GM23338 (cell line): ENCODE measurements at regions not wholly inside any gene's neighbourhood (a gene's known extent, or its start where the extent isn't known, plus 50 kb on each side); places are given as distances from the start of the nearest gene placed in this dataset.

Experiments
- ATAC-seq: fragments of 200-7000 bp; cut with Tn5 transposase; 3 replicates; pipeline ENCODE4 v1.9.1; 2020
- DNase-seq: peaks from one replicate; pipeline ENCODE4 v3.0.0-alpha.2; 2015; ENCODE audit warnings: low spot score
- H2AFZ ChIP-seq: fragments of 200-600 bp; sonication (generic); 2 replicates; pipeline ENCODE4 v1.8.0; 2016; ENCODE audit warnings: antibody characterized with exemption, mild to moderate bottlenecking, moderate library complexity
- H3F3A ChIP-seq: fragments of 200-600 bp; sonication (generic); replicated peaks from 2 replicates; pipeline ENCODE4 v1.8.0; 2017; ENCODE audit warnings: antibody characterized with exemption, mixed run types, low read depth
- H3K27ac ChIP-seq: fragments of 200-600 bp; sonication (generic); 2 replicates; pipeline ENCODE4 v1.6.1; 2016; ENCODE audit warnings: low read depth
- H3K27me3 ChIP-seq: fragments of 200-600 bp; sonication (generic); 2 replicates; pipeline ENCODE4 v1.8.0; 2016; ENCODE audit warnings: mild to moderate bottlenecking, mixed run types, moderate library complexity; ENCODE audit not compliant: insufficient read depth
- H3K36me3 ChIP-seq: fragments of 200-600 bp; sonication (generic); 2 replicates; pipeline ENCODE4 v1.8.0; 2016; ENCODE audit warnings: mild to moderate bottlenecking; ENCODE audit not compliant: insufficient read depth
- H3K4me1 ChIP-seq: fragments of 200-600 bp; sonication (generic); 2 replicates; pipeline ENCODE4 v1.8.0; 2016; ENCODE audit warnings: mild to moderate bottlenecking, moderate library complexity; ENCODE audit not compliant: insufficient read depth
- H3K4me2 ChIP-seq: fragments of 200-600 bp; sonication (generic); 2 replicates; pipeline ENCODE4 v1.7.1; 2017; ENCODE audit warnings: mixed run types
- H3K4me3 ChIP-seq: fragments of 200-600 bp; sonication (generic); 2 replicates; pipeline ENCODE4 v1.6.1; 2016; ENCODE audit warnings: mixed run types
- H3K79me2 ChIP-seq: fragments of 200-600 bp; sonication (generic); replicated peaks from 2 replicates; pipeline ENCODE4 v1.8.0; 2017; ENCODE audit warnings: mild to moderate bottlenecking; ENCODE audit not compliant: insufficient read depth
- H3K9me2 ChIP-seq: fragments of 200-600 bp; sonication (generic); 2 replicates; pipeline ENCODE4 v1.8.0; 2017; ENCODE audit not compliant: insufficient read depth
- H4K20me1 ChIP-seq: fragments of 200-600 bp; sonication (generic); replicated peaks from 2 replicates; pipeline ENCODE4 v1.8.0; 2017; ENCODE audit warnings: mild to moderate bottlenecking; ENCODE audit not compliant: insufficient read depth
- H3K27ac Mint-ChIP-seq: 2 replicates; pipeline ENCODE4 v1.8.0; 2020; ENCODE audit warnings: inconsistent platforms, mild to moderate bottlenecking, moderate library complexity, mixed read lengths
- H3K27me3 Mint-ChIP-seq: 3 replicates; pipeline ENCODE4 v1.8.0; 2022; ENCODE audit warnings: low read depth, mild to moderate bottlenecking, moderate library complexity, mixed read lengths, inconsistent platforms; ENCODE audit not compliant: insufficient read depth, poor library complexity
- H3K36me3 Mint-ChIP-seq: 3 replicates; pipeline ENCODE4 v1.8.0; 2021; ENCODE audit warnings: low read depth, mild to moderate bottlenecking, inconsistent platforms, moderate library complexity, mixed read lengths
- H3K4me1 Mint-ChIP-seq: 3 replicates; pipeline ENCODE4 v1.8.0; 2020; ENCODE audit warnings: mild to moderate bottlenecking, inconsistent platforms, mixed read lengths
- H3K4me3 Mint-ChIP-seq: 3 replicates; pipeline ENCODE4 v1.8.0; 2021; ENCODE audit warnings: moderate library complexity, mild to moderate bottlenecking, inconsistent platforms, mixed read lengths
- H3K9me3 Mint-ChIP-seq: 3 replicates; pipeline ENCODE4 v1.8.0; 2020; ENCODE audit warnings: moderate library complexity, mild to moderate bottlenecking, inconsistent platforms, mixed read lengths
- CREB1 ChIP-seq: fragments of 250-450 bp; sonication (Bioruptor Pico); IDR thresholded peaks from 2 replicates; pipeline ENCODE4 v1.5.0; 2020; ENCODE audit warnings: low read depth, mild to moderate bottlenecking, moderate library complexity
- EZH2 ChIP-seq: fragments of 200-600 bp; sonication (generic); IDR thresholded peaks from one replicate; pipeline ENCODE4 v1.8.0; 2017; ENCODE audit warnings: antibody characterized with exemption, mild to moderate bottlenecking, low read depth; ENCODE audit not compliant: unreplicated experiment
- EZH2phosphoT487 ChIP-seq: fragments of 200-600 bp; sonication (generic); IDR thresholded peaks from one replicate; pipeline ENCODE4 v1.8.1; 2018; ENCODE audit warnings: antibody characterized with exemption; ENCODE audit not compliant: unreplicated experiment
- JUNB ChIP-seq: IDR thresholded peaks from one replicate; pipeline ENCODE4 v1.6.1; 2016; ENCODE audit warnings: antibody characterized with exemption; ENCODE audit not compliant: unreplicated experiment
- NANOG ChIP-seq: IDR thresholded peaks from 2 replicates; pipeline ENCODE4 v1.6.1; 2016; ENCODE audit warnings: antibody characterized with exemption, borderline replicate concordance
- POLR2AphosphoS5 ChIP-seq: IDR thresholded peaks from 2 replicates; pipeline ENCODE4 v1.6.1; 2016; ENCODE audit warnings: antibody characterized with exemption, low read depth
- STAT1 ChIP-seq: IDR thresholded peaks from one replicate; pipeline ENCODE4 v1.6.1; 2016; ENCODE audit warnings: antibody characterized with exemption; ENCODE audit not compliant: unreplicated experiment
- ZNF114 ChIP-seq: fragments of 250-450 bp; sonication (Bioruptor Pico); IDR thresholded peaks from 2 replicates; pipeline ENCODE4 v1.5.0; 2020; ENCODE audit warnings: mild to moderate bottlenecking, moderate library complexity
- ZNF331 ChIP-seq: fragments of 250-450 bp; sonication (Bioruptor Pico); IDR thresholded peaks from 2 replicates; pipeline ENCODE4 v1.5.0; 2020; ENCODE audit warnings: low read depth, mild to moderate bottlenecking, moderate library complexity
- TF ChIP-seq, protein P1 (sequence below): IDR thresholded peaks from 2 replicates; pipeline ENCODE4 v1.6.1; 2016; ENCODE audit warnings: antibody characterized with exemption
- TF ChIP-seq, protein P2 (sequence below): IDR thresholded peaks from one replicate; pipeline ENCODE4 v1.6.1; 2018; ENCODE audit warnings: antibody characterized with exemption; ENCODE audit not compliant: unreplicated experiment
- TF ChIP-seq, protein P3 (sequence below), 2 experiments: fragments of 200-600 bp in 1 of 2; sonication (generic) in 1 of 2; conservative IDR thresholded peaks; 2 replicates each; pipeline versions ENCODE4 v1.5.1 to v1.6.1; 2016 to 2017; ENCODE audit warnings: antibody characterized with exemption in 2 of 2, low read depth in 2 of 2, mild to moderate bottlenecking in 2 of 2, moderate library complexity in 1 of 2

DNA sequence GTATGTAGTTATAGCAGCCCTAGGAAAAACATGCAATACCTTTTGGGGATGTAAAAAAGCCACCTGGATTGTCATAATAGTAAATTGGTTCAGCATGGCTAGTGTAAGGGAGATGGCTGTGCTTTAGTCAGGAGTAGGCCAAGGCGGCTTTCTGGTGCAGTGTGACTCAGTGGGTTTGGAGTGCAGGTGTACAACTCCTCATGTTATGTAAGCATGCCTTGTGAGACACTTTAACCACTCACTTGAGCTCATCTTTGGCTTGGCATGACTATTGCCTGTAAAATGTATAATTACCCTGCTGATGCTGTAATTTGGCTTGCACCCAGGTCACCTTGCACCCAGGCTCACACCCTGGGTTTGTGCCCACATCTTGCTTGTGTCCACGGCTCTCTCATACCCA, 239.2 kb upstream of the GLI3 start:
- H3K4me3 ChIP-seq = no peak overlapping the region
- Mint-ChIP-seq H3K9me3 (no peaks in the 10 kb centered on the region), H3K4me3 (no peak overlapping the region), H3K27ac (no peak overlapping the region), H3K4me1 (peaks cover 10% of the 10 kb centered on the region), H3K27me3 (peaks cover 5% of the 10 kb centered on the region), H3K36me3 (no peaks in the 10 kb centered on the region)
- DNase-seq = no peak
- ATAC-seq = no peak
- H3K9me2 ChIP-seq = peaks cover 13% of the 10 kb centered on the region; the same call in 1 of the 2 replicates
- no peak overlapping the region for H2AFZ ChIP-seq
- peaks cover 8% of the 10 kb centered on the region; the same call in 1 of the 2 replicates for H3K4me1 ChIP-seq
- no peaks in the 10 kb centered on the region for H3K27me3 ChIP-seq
- TF ChIP-seq STAT1 (no peak), JUNB (no peak), NANOG (no peak), EZH2phosphoT487 (no peak), CREB1 (CRISPR knock-in tag) (no peak), ZNF331 (CRISPR knock-in tag) (no peak), EZH2 (no peak), POLR2AphosphoS5 (no peak), ZNF114 (CRISPR knock-in tag) (no peak)
- TF ChIP-seq, protein P1, sequence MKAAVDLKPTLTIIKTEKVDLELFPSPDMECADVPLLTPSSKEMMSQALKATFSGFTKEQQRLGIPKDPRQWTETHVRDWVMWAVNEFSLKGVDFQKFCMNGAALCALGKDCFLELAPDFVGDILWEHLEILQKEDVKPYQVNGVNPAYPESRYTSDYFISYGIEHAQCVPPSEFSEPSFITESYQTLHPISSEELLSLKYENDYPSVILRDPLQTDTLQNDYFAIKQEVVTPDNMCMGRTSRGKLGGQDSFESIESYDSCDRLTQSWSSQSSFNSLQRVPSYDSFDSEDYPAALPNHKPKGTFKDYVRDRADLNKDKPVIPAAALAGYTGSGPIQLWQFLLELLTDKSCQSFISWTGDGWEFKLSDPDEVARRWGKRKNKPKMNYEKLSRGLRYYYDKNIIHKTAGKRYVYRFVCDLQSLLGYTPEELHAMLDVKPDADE = no peak
- TF ChIP-seq, protein P2, sequence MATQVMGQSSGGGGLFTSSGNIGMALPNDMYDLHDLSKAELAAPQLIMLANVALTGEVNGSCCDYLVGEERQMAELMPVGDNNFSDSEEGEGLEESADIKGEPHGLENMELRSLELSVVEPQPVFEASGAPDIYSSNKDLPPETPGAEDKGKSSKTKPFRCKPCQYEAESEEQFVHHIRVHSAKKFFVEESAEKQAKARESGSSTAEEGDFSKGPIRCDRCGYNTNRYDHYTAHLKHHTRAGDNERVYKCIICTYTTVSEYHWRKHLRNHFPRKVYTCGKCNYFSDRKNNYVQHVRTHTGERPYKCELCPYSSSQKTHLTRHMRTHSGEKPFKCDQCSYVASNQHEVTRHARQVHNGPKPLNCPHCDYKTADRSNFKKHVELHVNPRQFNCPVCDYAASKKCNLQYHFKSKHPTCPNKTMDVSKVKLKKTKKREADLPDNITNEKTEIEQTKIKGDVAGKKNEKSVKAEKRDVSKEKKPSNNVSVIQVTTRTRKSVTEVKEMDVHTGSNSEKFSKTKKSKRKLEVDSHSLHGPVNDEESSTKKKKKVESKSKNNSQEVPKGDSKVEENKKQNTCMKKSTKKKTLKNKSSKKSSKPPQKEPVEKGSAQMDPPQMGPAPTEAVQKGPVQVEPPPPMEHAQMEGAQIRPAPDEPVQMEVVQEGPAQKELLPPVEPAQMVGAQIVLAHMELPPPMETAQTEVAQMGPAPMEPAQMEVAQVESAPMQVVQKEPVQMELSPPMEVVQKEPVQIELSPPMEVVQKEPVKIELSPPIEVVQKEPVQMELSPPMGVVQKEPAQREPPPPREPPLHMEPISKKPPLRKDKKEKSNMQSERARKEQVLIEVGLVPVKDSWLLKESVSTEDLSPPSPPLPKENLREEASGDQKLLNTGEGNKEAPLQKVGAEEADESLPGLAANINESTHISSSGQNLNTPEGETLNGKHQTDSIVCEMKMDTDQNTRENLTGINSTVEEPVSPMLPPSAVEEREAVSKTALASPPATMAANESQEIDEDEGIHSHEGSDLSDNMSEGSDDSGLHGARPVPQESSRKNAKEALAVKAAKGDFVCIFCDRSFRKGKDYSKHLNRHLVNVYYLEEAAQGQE = no peak
- TF ChIP-seq, protein P3, sequence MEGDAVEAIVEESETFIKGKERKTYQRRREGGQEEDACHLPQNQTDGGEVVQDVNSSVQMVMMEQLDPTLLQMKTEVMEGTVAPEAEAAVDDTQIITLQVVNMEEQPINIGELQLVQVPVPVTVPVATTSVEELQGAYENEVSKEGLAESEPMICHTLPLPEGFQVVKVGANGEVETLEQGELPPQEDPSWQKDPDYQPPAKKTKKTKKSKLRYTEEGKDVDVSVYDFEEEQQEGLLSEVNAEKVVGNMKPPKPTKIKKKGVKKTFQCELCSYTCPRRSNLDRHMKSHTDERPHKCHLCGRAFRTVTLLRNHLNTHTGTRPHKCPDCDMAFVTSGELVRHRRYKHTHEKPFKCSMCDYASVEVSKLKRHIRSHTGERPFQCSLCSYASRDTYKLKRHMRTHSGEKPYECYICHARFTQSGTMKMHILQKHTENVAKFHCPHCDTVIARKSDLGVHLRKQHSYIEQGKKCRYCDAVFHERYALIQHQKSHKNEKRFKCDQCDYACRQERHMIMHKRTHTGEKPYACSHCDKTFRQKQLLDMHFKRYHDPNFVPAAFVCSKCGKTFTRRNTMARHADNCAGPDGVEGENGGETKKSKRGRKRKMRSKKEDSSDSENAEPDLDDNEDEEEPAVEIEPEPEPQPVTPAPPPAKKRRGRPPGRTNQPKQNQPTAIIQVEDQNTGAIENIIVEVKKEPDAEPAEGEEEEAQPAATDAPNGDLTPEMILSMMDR (conservative IDR thresholded peaks at IDR 0.05; ENCODE audit: low read depth in 2 of 2) = no peak
- H3K79me2 ChIP-seq = no peaks in the 10 kb centered on the region
- no peaks in the 10 kb centered on the region for H3F3A ChIP-seq
- no peak overlapping the region for H3K27ac ChIP-seq
- H4K20me1 ChIP-seq = no peaks in the 10 kb centered on the region
- no peaks in the 10 kb centered on the region for H3K36me3 ChIP-seq
- H3K4me2 ChIP-seq = no peak overlapping the region
